GM18867 (cell line): ENCODE measurements at regions not wholly inside any gene's neighbourhood (a gene's known extent, or its start where the extent isn't known, plus 50 kb on each side); places are given as distances from the start of the nearest gene placed in this dataset.
"Not testable (repeated sequence)": the region's sequence is repeated elsewhere in the genome, so short reads cannot be mapped to it uniquely, and the experiment has no call there.

Experiments used
- ATAC-seq: cut with Tn5 transposase; IDR thresholded peaks from one replicate; pipeline ENCODE4 v1.9.1; 2021; ENCODE audit warnings: mild to moderate bottlenecking, moderate library complexity; ENCODE audit not compliant: unreplicated experiment

- ATAC-seq, result no peak
These were observed 1149.5 kb downstream of the VRK1 start for GRCh38 chr14:97946641-97947040.

DNA sequence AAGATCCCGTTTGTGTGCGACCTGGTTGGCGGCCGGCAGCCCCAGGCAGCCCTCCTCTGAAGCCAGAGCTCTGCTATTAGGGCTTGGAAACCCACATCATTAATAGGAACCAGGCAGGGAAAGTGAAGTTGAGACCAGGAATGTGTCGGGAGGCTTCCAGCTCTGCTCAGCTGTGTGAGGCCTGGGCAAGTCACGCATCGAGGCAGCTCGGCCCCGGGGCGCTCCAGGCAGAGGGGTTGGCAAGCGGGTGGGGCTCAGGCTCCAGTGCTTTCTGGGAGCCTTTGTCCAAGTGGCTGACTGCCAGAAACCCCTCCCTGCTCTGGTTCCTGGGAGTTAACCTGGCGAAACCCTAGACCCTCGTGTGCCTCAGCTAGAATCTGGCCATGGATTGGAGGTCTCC is 1151.7 kb downstream of the VRK1 start:
- no peak for ATAC-seq

- no peak for ATAC-seq
These were observed 1159.6 kb downstream of the VRK1 start for GRCh38 chr14:97956581-97957340.

GRCh38 chr14:97959251-97959650 is 1162.1 kb downstream of the VRK1 start:
- ATAC-seq, result no peak

GRCh38 chr14:97960436-97960835 is 1163.3 kb downstream of the VRK1 start:
- no peak for ATAC-seq

DNA sequence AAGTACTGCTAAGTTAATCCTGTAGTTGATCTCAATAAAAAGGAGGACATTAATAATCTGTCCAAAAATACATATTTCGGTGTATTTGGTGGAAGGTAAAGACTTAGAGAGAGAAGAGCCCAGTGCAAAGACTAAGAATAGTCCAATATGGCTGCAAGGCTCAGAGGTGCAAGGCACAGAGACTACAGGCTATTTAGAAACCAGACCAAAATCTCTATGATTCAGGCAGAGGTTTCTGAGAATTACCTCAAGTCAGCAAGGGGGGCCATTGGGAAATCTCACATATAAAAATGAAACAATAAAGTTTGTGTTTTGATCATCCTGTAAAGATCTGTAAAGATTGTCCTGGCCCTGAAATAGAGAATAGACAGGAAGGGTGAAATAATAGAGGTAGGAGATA is 1173.0 kb downstream of the VRK1 start:
- no peak for ATAC-seq

DNA sequence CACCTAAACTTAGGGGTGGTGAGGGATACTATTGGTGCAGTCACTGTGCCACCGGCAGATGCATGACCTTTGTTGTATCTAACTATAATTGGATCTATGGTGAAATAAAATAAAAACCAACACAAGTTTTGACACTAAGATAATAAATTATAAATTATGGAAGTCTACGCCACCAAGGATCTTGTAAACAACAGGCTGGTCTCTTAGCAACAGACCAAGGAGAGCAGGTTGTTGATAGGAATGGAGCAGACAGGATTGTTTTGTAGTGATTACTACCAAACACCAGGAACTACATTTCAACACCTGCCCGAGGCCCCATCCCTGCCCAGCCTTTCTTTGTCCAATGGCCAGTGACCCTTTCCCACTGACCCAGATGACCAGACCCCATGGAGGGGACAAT is 1178.0 kb downstream of the VRK1 start:
- ATAC-seq, result no peak

- no peak for ATAC-seq
These were observed 1178.8 kb downstream of the VRK1 start for GRCh38 chr14:97975962-97976361.

- ATAC-seq, result no peak
These were observed 1179.7 kb downstream of the VRK1 start for GRCh38 chr14:97976861-97977260.

DNA sequence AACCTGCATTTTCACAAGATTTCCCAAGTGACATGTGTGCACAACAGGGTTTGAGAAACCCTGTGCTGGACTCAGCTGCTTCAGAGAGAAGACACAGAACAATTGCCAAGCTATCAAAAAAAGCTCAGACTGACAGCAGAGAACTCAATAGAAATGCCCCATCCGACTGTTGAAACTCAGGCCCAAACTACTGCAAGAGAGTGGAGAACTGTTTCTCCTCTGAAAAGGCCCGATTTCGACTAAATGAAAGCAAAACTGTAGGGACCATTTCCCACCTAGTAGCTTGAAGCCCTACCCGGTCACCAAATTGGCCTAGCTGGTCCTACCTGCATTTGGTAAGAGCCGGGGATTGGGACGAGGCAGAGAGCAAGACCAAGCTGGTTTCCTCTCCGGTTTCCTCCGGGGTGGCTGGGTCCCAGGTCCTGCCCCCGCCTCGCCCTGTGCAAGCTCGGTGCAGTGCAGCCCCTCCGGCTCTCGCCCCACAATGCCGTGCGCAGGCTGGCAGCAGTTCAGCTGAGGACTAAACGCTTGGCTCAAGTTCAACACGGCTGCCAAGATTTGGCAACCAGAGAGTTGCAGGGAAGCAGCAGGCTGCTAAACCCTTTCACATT is 1180.6 kb downstream of the VRK1 start:
- no peak for ATAC-seq

DNA sequence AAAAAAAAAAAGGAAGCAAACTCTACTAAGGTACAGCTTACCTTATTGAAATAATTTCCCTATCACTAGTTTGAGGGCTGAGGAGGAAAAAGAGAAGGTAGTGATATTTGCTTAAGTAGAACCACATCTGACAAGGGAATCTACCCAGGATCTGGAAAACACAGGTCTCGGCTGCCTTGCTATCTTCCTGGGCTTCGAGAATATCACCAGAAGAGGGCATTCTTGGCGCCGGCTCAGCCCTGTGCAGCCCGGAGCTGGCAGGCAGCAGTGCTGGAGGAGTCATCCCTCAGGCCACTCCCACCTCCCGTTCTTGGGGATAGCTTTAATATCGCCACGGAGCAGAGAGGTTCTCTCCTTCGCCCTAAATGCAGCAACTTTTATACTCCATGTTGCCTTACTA is 1181.2 kb downstream of the VRK1 start:
- ATAC-seq, result no peak

GRCh38 chr14:97993508-97994019 is 1196.4 kb downstream of the VRK1 start:
- no peak for ATAC-seq

DNA sequence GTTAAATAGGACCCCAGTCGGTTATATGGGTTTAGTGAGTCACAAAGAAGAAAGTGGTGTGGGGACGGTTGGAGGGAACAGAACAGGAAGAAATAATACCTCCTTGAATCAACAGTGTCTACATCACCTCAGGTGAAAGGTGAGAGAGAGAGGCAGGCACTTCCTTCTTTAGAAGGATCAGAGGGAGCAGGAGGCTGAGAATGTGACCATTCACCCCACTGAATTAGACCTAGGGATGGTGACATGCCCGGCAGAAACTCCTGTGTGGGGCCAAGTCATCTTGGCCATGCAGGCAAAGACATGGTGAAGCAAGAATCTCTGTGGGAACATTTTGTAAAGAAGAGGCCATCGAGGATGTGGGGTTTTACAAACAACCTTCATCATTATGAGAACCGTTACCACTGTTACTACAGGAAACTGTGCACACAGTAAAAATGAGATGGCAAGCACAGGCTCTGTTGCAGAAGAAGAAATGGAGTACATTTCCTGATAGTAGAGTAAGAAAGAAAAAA is 1196.9 kb downstream of the VRK1 start:
- ATAC-seq, result no peak

- ATAC-seq, result no peak
These were observed 1197.9 kb downstream of the VRK1 start for GRCh38 chr14:97995038-97995437.

GRCh38 chr14:97995531-97995930 is 1198.3 kb downstream of the VRK1 start:
- ATAC-seq, result no peak

GRCh38 chr14:98006008-98006407 is 1208.8 kb downstream of the VRK1 start:
- ATAC-seq, result no peak

DNA sequence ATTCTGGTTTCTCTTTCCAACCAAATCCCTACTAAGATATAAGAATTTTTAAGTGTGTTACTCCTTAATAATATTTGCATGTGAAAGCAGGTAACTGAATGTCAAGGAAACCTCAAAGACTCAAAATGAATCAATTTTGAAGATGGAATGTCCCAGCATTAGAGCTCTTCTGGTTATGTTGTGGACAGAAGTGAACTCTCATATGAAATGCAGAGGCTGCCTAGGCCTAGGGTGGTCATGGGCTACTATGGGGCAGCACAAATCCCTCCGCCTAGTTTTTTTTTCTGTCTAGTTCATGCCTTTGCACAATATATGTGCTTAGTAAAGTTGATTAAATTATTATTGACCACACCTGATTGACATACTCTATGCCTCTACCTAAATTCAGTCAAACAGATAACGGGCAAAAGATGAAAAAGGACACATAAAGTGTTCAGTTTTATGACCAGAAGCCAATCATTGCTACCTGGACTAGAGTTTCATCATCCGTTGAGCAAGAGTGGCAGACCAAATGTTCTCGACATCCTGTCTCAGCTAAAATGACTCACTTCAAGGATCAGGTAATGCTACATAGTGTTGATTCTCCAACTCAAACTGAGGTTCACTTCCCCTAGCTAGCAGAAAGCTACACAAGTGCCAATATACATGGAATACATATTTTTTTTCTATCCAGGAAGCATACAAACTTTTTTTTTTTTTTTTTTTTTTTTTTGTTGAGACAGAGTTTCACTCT is 1211.4 kb downstream of the VRK1 start:
- no peak for ATAC-seq

DNA sequence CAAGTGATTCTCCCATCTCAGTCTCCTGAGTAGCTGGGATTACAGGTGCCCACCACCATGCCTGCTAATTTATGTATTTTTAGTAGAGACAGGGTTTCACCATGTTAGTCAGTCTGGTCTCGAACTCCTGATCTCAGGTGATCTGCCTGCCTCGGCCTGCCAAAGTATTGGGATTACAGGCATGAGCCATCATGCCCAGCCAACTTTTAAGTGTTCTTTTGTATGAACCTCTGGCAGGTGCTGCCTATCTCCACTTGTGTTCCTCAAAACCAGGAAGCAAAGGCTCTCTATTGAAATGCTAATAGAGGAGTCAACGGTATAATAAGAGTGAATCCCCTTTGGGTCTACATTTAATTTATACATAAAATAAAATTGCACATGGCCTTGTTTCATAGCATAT is 1212.0 kb downstream of the VRK1 start:
- not testable (repeated sequence) for ATAC-seq

DNA sequence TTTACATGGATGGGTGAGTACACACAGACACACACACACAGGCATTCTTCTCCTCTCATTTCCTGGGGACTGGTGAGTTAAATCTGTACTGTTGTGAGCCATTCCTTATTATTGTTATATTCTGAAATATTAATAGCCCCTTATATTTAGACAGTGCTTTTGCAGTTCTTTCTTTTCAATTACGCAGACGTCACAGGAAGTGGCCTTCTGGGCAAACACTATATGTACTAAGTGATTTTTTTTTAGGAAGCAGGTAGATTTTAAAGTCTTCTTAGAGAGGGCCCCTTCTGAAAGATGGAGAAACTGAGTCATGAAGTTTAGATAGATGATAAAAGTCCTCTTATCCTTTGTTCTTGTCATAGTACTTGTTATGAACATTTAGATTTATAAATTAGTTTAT is 1213.6 kb downstream of the VRK1 start:
- no peak for ATAC-seq

GRCh38 chr14:98014851-98015615 is 1217.9 kb downstream of the VRK1 start:
- no peak for ATAC-seq

GRCh38 chr14:98015921-98016320 is 1218.7 kb downstream of the VRK1 start:
- ATAC-seq, result no peak
